ENCODE measurements at regions not wholly inside any gene's neighbourhood (a gene's known extent, or its start where the extent isn't known, plus 50 kb on each side); places are given as distances from the start of the nearest gene placed in this dataset.

DNA sequence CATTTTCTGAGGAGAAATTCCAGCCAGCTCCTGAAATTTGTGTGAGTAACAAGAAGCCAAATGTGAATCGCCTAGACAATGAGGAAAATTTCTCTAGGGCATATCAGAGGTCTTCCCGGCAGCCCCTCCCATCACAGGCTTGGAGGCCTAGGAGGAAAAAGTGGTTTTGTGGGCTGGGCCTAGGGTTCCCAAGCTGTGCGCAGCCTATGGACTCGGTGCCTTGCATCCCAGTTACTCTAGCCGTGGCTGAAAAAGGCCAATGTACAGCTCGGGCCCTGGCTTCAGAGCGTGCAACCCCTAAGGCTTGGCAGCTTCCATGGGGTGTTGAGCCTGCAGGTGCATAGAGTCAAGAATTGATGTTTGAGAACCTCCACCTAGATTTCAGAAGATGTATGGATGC lies 556.2 kb upstream of the DSEL start:
- Histone ChIP-seq H3K27ac (ENCODE audit: low read depth in 1 of 2, low read length in 2 of 2) (no peak overlapping the region), H3K4me3 (ENCODE audit: low read depth in 1 of 3, low read length in 3 of 3) (no peak overlapping the region), H3K36me3 (ENCODE audit: control insufficient read depth in 4 of 4, insufficient read depth in 3 of 4, low read depth in 1 of 4, low read length in 3 of 4) (no peaks in the 10 kb centered on the region), H3K4me1 (ENCODE audit: control insufficient read depth in 4 of 4, insufficient read depth in 4 of 4, low read length in 3 of 4) (no peaks in the 10 kb centered on the region), H3K9ac (ENCODE audit: low read depth in 1 of 2, low read length in 2 of 2) (no peak overlapping the region), H3K27me3 (ENCODE audit: control insufficient read depth in 4 of 4, insufficient read depth in 4 of 4, low read length in 3 of 4) (no peaks in the 10 kb centered on the region), H3K9me3 (ENCODE audit: control insufficient read depth in 4 of 4, low read length in 3 of 4) (no peaks in the 10 kb centered on the region)
- WGBS: 85% methylated on average over 7 of the region's 7 CpGs
- TF ChIP-seq MAX (IDR thresholded peaks at IDR 0.05): no peak
- TF ChIP-seq HNF4A (conservative IDR thresholded peaks at IDR 0.05): no peak
- TF ChIP-seq TAF1 (conservative IDR thresholded peaks at IDR 0.05): no peak
- TF ChIP-seq RXRA (IDR thresholded peaks at IDR 0.05): no peak
- TF ChIP-seq FOXA1 (IDR thresholded peaks at IDR 0.05): no peak
- no peak for TF ChIP-seq JUND (IDR thresholded peaks at IDR 0.05)
- no peak for TF ChIP-seq YY1 (IDR thresholded peaks at IDR 0.05)
- TF ChIP-seq NR2F2 (IDR thresholded peaks at IDR 0.05): no peak
- no peak for TF ChIP-seq FOXA2 (IDR thresholded peaks at IDR 0.05)
- TF ChIP-seq RAD21 (IDR thresholded peaks at IDR 0.05): no peak
- no peak for TF ChIP-seq CTCF (IDR thresholded peaks at IDR 0.05; ENCODE audit: low read depth, low read length, missing input control)
- no peak for TF ChIP-seq GABPA (IDR thresholded peaks at IDR 0.05 in 1 of 2, conservative IDR thresholded peaks at IDR 0.05 in 1 of 2)
- no peak for TF ChIP-seq HNF4G (IDR thresholded peaks at IDR 0.05)
- TF ChIP-seq ZBTB33 (IDR thresholded peaks at IDR 0.05): no peak
- TF ChIP-seq EGR1 (IDR thresholded peaks at IDR 0.05; ENCODE audit: low read depth in 2 of 2): no peak
- TF ChIP-seq SP1 (IDR thresholded peaks at IDR 0.05): no peak
- TF ChIP-seq ATF3 (IDR thresholded peaks at IDR 0.05): no peak
- TF ChIP-seq, protein P1, sequence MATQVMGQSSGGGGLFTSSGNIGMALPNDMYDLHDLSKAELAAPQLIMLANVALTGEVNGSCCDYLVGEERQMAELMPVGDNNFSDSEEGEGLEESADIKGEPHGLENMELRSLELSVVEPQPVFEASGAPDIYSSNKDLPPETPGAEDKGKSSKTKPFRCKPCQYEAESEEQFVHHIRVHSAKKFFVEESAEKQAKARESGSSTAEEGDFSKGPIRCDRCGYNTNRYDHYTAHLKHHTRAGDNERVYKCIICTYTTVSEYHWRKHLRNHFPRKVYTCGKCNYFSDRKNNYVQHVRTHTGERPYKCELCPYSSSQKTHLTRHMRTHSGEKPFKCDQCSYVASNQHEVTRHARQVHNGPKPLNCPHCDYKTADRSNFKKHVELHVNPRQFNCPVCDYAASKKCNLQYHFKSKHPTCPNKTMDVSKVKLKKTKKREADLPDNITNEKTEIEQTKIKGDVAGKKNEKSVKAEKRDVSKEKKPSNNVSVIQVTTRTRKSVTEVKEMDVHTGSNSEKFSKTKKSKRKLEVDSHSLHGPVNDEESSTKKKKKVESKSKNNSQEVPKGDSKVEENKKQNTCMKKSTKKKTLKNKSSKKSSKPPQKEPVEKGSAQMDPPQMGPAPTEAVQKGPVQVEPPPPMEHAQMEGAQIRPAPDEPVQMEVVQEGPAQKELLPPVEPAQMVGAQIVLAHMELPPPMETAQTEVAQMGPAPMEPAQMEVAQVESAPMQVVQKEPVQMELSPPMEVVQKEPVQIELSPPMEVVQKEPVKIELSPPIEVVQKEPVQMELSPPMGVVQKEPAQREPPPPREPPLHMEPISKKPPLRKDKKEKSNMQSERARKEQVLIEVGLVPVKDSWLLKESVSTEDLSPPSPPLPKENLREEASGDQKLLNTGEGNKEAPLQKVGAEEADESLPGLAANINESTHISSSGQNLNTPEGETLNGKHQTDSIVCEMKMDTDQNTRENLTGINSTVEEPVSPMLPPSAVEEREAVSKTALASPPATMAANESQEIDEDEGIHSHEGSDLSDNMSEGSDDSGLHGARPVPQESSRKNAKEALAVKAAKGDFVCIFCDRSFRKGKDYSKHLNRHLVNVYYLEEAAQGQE (IDR thresholded peaks at IDR 0.05): no peak
- no peak for DNase-seq (ENCODE audit: low spot score)

Measured in liver (tissue), 8 donors.